ENCODE measurements at regions not wholly inside any gene's neighbourhood (a gene's known extent, or its start where the extent isn't known, plus 50 kb on each side); places are given as distances from the start of the nearest gene placed in this dataset.
"Not testable (repeated sequence)": the region's sequence is repeated elsewhere in the genome, so short reads cannot be mapped to it uniquely, and the experiment has no call there.

DNA sequence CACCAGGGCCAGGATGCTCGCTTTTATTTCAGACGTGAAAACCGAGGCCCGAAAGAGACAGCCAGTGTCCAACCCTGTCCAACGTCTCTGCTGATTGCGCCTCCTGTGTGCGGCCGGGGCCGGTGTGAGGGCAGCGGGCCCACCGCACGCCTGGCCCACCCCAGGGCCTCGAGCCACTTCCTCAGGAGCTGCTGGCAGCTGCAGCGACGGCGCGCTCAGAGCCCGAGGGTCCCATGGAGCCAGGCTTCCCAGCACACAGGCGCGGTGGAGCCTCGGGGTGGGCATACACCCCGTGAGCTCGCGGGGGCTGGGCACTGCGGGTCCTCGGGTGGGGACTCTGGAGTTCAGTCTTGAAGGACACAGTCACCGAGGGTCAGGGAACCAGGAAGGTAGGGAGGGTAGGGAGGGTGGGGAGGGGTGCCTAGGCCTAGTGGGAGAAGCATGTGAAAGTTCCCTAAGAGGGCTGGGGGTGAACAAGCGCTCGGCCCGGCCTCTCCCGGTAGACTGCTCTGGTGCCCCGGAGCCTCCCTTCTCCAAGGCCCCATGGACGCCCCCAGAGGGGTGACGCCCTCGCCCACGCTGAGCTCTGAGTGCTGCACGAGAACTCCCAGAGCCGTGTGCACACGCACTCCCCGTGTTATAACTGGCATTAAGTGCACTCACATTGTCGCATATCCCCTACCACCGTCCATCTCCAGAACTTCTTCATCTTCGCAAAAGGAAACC, 1547.2 kb downstream of the RPIA start:
- not testable (repeated sequence) for TF ChIP-seq CTCF (IDR thresholded peaks at IDR 0.05 in 8 of 11, conservative IDR thresholded peaks at IDR 0.05 in 3 of 11); POLR2A (IDR thresholded peaks at IDR 0.05)
